HepG2 (cell line): ENCODE measurements at regions not wholly inside any gene's neighbourhood (a gene's known extent, or its start where the extent isn't known, plus 50 kb on each side); places are given as distances from the start of the nearest gene placed in this dataset.

Experiments
- ATAC-seq: fragments of 200-7000 bp; cut with Tn5 transposase; 3 replicates; pipeline ENCODE4 v1.9.1; 2020; ENCODE audit warnings: mild to moderate bottlenecking, moderate library complexity
- BruUV-seq: library from RNA; stranded (reverse); fragments of 400-500 nt; replicated peaks from 2 replicates; lab custom pipeline; 2021; lab: Mats Ljungman, UMichigan
- CTCF ChIA-PET: fragments of 300-600 bp; formaldehyde crosslinking; extraction: SDS; loops from one replicate; lab custom pipeline; 2021; ENCODE audit warnings: low total read pairs, inconsistent platforms, low intra/inter-chr PET ratio; lab: Yijun Ruan, JAX
- POLR2A ChIA-PET: fragments of 350-600 bp; sonication (Branson Sonifier 250); formaldehyde crosslinking; loops from one replicate; lab custom pipeline; 2020; ENCODE audit warnings: antibody characterized with exemption, inconsistent platforms; lab: Yijun Ruan, JAX
- DNase-seq: peaks from one replicate; pipeline ENCODE4 v3.0.0-alpha.2; 2015; ENCODE audit warnings: low spot score
- FAIRE-seq: peaks from 3 replicates; lab custom pipeline; 2011; peaks lifted over from hg19 to GRCh38; lab: Jason Lieb, UNC
- H2AFZ ChIP-seq: one replicate; pipeline ENCODE4 v1.6.1; 2011; ENCODE audit warnings: low read length, inconsistent platforms
- H3K27ac ChIP-seq: fragments of 300-600 bp; 3 replicates; pipeline ENCODE4 v1.8.0; 2011; ENCODE audit warnings: mixed run types, mild to moderate bottlenecking, mixed read lengths, low read length, inconsistent platforms; ENCODE audit not compliant: insufficient read depth; ENCODE audit errors: extremely low read length
- H3K27me3 ChIP-seq, 2 experiments: fragments of 200-600 bp in 1 of 2; 2 replicates in 1 of 2; 3 replicates in 1 of 2; pipeline versions ENCODE4 v1.6.0 to v1.8.0; 2011; ENCODE audit warnings: low read length in 2 of 2, mild to moderate bottlenecking in 2 of 2, moderate library complexity in 2 of 2, inconsistent platforms in 1 of 2; ENCODE audit not compliant: insufficient read depth in 2 of 2, control insufficient read depth in 1 of 2
- H3K36me3 ChIP-seq, 2 experiments: fragments of 200-600 bp in 1 of 2; replicated peaks in 1 of 2; 2 replicates in 1 of 2; 3 replicates in 1 of 2; pipeline versions ENCODE4 v1.5.1 to v1.8.0; 2011; ENCODE audit warnings: low read length in 2 of 2, inconsistent platforms in 1 of 2; ENCODE audit not compliant: insufficient read depth in 2 of 2, control insufficient read depth in 1 of 2
- H3K4me1 ChIP-seq: 2 replicates; pipeline ENCODE4 v1.5.1; 2012; ENCODE audit warnings: low read length, inconsistent platforms; ENCODE audit not compliant: insufficient read depth
- H3K4me2 ChIP-seq: 2 replicates; pipeline ENCODE4 v1.6.0; 2011; ENCODE audit warnings: low read depth, low read length, inconsistent platforms
- H3K4me3 ChIP-seq, 3 experiments: fragments of 200-600 bp in 1 of 3; sonication (generic), shearing (Covaris generic) in 1 of 3; replicated peaks in 1 of 3; 2 replicates each; pipeline ENCODE4 v1.5.1; 2011 to 2016; ENCODE audit warnings: low read length in 3 of 3, inconsistent platforms in 2 of 3, low read depth in 2 of 3, mild to moderate bottlenecking in 2 of 3, control low read depth in 1 of 3, mixed read lengths in 1 of 3; ENCODE audit not compliant: insufficient read depth in 1 of 3
- H3K79me2 ChIP-seq: one replicate; pipeline ENCODE4 v1.6.1; 2011; ENCODE audit warnings: low read length, inconsistent platforms; ENCODE audit not compliant: insufficient read depth
- H3K9ac ChIP-seq: 2 replicates; pipeline ENCODE4 v1.6.0; 2011; ENCODE audit warnings: mild to moderate bottlenecking, low read depth, low read length, inconsistent platforms; ENCODE audit not compliant: insufficient read depth
- H3K9me3 ChIP-seq: 2 replicates; pipeline ENCODE4 v1.5.1; 2012; ENCODE audit warnings: mild to moderate bottlenecking, low read length
- H4K20me1 ChIP-seq: 2 replicates; pipeline ENCODE4 v1.6.0; 2011; ENCODE audit warnings: inconsistent platforms, mild to moderate bottlenecking, low read length, moderate library complexity; ENCODE audit not compliant: insufficient read depth
- CEBPB ChIP-seq: IDR thresholded peaks from 2 replicates; pipeline ENCODE4 v1.6.1; 2011; ENCODE audit warnings: low read depth, low read length, improper control_type of control experiment, borderline replicate concordance
- CREB1 ChIP-seq, 2 experiments: fragments of 450-650 bp in 1 of 2; IDR thresholded peaks; 2 replicates each; pipeline ENCODE4 v1.6.1; 2016 to 2017; ENCODE audit warnings: control low read depth in 1 of 2, mild to moderate bottlenecking in 1 of 2, missing compliant biosample characterization in 1 of 2, missing genetic modification characterization in 1 of 2
- EED ChIP-seq: sonication (generic); formaldehyde crosslinking; IDR thresholded peaks from 2 replicates; pipeline ENCODE4 v1.5.0; 2020; ENCODE audit warnings: mild to moderate bottlenecking, missing genetic modification reagents
- FOXK1 ChIP-seq: sonication (generic); formaldehyde crosslinking; IDR thresholded peaks from 2 replicates; pipeline ENCODE4 v1.4.0; 2020; ENCODE audit warnings: low read depth, missing genetic modification reagents, borderline replicate concordance
- IRF2 ChIP-seq: IDR thresholded peaks from 2 replicates; pipeline ENCODE4 v1.6.1; 2018; ENCODE audit warnings: missing genetic modification reagents, missing compliant biosample characterization
- IRX3 ChIP-seq: sonication (generic); formaldehyde crosslinking; IDR thresholded peaks from 2 replicates; pipeline ENCODE4 v1.8.1; 2023; ENCODE audit warnings: mild to moderate bottlenecking, low read depth, missing genetic modification reagents, borderline replicate concordance
- KDM4B ChIP-seq: sonication (generic); formaldehyde crosslinking; IDR thresholded peaks from 2 replicates; pipeline ENCODE4 v1.4.0; 2020; ENCODE audit warnings: missing genetic modification reagents
- MIER3 ChIP-seq: IDR thresholded peaks from 2 replicates; pipeline ENCODE4 v1.6.1; 2016; ENCODE audit warnings: missing compliant biosample characterization, borderline replicate concordance
- PAF1 ChIP-seq: IDR thresholded peaks from 2 replicates; pipeline ENCODE4 v1.6.1; 2016; ENCODE audit warnings: missing genetic modification reagents, missing compliant biosample characterization
- REL ChIP-seq: sonication (generic); formaldehyde crosslinking; conservative IDR thresholded peaks from 2 replicates; pipeline ENCODE4 v1.8.0; 2022; ENCODE audit warnings: mild to moderate bottlenecking, missing genetic modification reagents, moderate library complexity
- SP1 ChIP-seq, 2 experiments: fragments of 450-650 bp in 1 of 2; sonication (generic) in 1 of 2; formaldehyde crosslinking in 1 of 2; IDR thresholded peaks; 2 replicates each; pipeline versions ENCODE4 v1.4.0 to v1.6.1; 2016 to 2020; ENCODE audit warnings: missing genetic modification reagents in 1 of 2
- SSRP1 ChIP-seq: IDR thresholded peaks from 2 replicates; pipeline ENCODE4 v1.6.1; 2016; ENCODE audit warnings: control low read depth
- ZNF333 ChIP-seq: sonication (generic); formaldehyde crosslinking; IDR thresholded peaks from 2 replicates; pipeline ENCODE4 v1.4.0; 2020; ENCODE audit warnings: mild to moderate bottlenecking, missing genetic modification reagents, borderline replicate concordance
- ZNF549 ChIP-seq: sonication (generic); formaldehyde crosslinking; IDR thresholded peaks from 2 replicates; pipeline ENCODE4 v1.5.0; 2020; ENCODE audit warnings: missing genetic modification reagents
- WGBS: methylation state at CpG from one replicate; pipeline ENCODE4 v1.1.6; 2017; ENCODE audit warnings: low lambda C conversion rate; 5-methylcytosine and 5-hydroxymethylcytosine counted together
- in situ Hi-C: cut with HindIII; loops from 2 replicates; pipeline ENCODE4 v1.10.0; 2017; ENCODE audit warnings: low pct_unique_long_range_greater_than_20kb; ENCODE audit not compliant: extremely low pct_ligation_motif_present
- intact Hi-C: fragments of 100-400 bp; cut with micrococcal nuclease; formaldehyde crosslinking; loops from one replicate; pipeline ENCODE4 v1.10.0; 2022; ENCODE audit not compliant: unreplicated experiment
- TF ChIP-seq, protein P1 (sequence below): conservative IDR thresholded peaks from 2 replicates; pipeline ENCODE4 v1.6.1; 2018; ENCODE audit warnings: missing genetic modification reagents

DNA sequence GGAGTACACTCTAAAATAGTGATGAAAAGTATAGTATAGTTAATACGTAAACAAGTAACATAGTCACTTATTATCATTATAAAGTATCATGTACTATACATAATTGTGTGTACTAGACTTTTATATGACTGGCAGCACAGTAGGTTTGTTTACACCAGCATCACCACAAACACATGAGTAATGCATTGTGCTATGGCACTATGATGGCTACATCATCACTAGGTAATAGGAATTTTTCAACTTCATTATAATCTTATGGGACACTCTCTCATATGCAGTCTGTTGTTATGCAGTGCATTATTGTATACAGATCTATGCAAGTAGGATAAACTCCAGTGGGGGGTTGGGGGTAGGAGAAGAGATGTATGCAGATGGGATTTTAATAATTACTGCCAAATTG, 52.7 kb upstream of the ELL2 start:
- Histone ChIP-seq H3K9me3 (no peaks in the 10 kb centered on the region), H3K36me3 (no peaks in the 10 kb centered on the region), H3K9ac (no peak overlapping the region), H3K27ac (no peak overlapping the region), H2AFZ (no peak overlapping the region), H3K27me3 (no peaks in the 10 kb centered on the region), H3K4me2 (no peak overlapping the region), H3K4me3 (no peak overlapping the region), H3K4me1 (peaks cover 24% of the 10 kb centered on the region), H4K20me1 (no peaks in the 10 kb centered on the region), H3K79me2 (no peaks in the 10 kb centered on the region)
- no peak for FAIRE-seq
- no peak for ATAC-seq
- no peak for TF ChIP-seq IRF2
- TF ChIP-seq KDM4B (CRISPR knock-in tag) = no peak
- TF ChIP-seq SSRP1 = no peak
- TF ChIP-seq CEBPB = no peak
- TF ChIP-seq EED (CRISPR knock-in tag) = no peak
- no peak for TF ChIP-seq ZNF549 (CRISPR knock-in tag)
- no peak for TF ChIP-seq MIER3
- no peak for TF ChIP-seq CREB1 (IDR thresholded peaks at IDR 0.05)
- no peak for TF ChIP-seq CREB1 (CRISPR knock-in tag; IDR thresholded peaks at IDR 0.05)
- TF ChIP-seq, protein P1, sequence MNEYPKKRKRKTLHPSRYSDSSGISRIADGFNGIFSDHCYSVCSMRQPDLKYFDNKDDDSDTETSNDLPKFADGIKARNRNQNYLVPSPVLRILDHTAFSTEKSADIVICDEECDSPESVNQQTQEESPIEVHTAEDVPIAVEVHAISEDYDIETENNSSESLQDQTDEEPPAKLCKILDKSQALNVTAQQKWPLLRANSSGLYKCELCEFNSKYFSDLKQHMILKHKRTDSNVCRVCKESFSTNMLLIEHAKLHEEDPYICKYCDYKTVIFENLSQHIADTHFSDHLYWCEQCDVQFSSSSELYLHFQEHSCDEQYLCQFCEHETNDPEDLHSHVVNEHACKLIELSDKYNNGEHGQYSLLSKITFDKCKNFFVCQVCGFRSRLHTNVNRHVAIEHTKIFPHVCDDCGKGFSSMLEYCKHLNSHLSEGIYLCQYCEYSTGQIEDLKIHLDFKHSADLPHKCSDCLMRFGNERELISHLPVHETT (CRISPR knock-in tag) = no peak
- TF ChIP-seq IRX3 (CRISPR knock-in tag) = no peak
- TF ChIP-seq PAF1 (CRISPR knock-in tag) = no peak
- no peak for TF ChIP-seq REL (CRISPR knock-in tag)
- TF ChIP-seq FOXK1 = no peak
- TF ChIP-seq SP1 (IDR thresholded peaks at IDR 0.05) = no peak
- TF ChIP-seq SP1 (CRISPR knock-in tag; IDR thresholded peaks at IDR 0.05) = no peak
- TF ChIP-seq ZNF333 (CRISPR knock-in tag) = no peak
- CTCF ChIA-PET = no interaction called here
- no peak for DNase-seq
- WGBS = 98% methylated on average over 1 of the region's 1 CpG
- no TSS peak for BruUV-seq
- in situ Hi-C loops (no loop called here), intact Hi-C loops (loop anchor here (10.0 kb wide), 1 partner anchor 50 kb away; the partner anchor contains the start of gene ELL2)
- POLR2A ChIA-PET = interaction anchor here (0.6 kb wide), 1 partner anchor 229 kb away, joined by 3 read pairs; no protein-coding TSS in a partner anchor
